Spinal cord (tissue), 9 donors: ENCODE measurements at regions not wholly inside any gene's neighbourhood (a gene's known extent, or its start where the extent isn't known, plus 50 kb on each side); places are given as distances from the start of the nearest gene placed in this dataset.
A peak's percentile ranks its signal among the peaks of the same experiment; 100 is the strongest.

Experiments
- DNase-seq, 6 donors: peaks; one replicate each; pipeline versions ENCODE4 v3.0.0 to v3.0.0-alpha.2; 2013 to 2015; ENCODE audit warnings: low spot score in 6 of 6, low read depth in 4 of 6
- H3K27ac ChIP-seq: one replicate; pipeline ENCODE4 v1.5.1; 2013; ENCODE audit warnings: low read depth, low read length, control low read depth
- H3K27me3 ChIP-seq: one replicate; pipeline ENCODE4 v1.6.1; 2013; ENCODE audit warnings: low read length; ENCODE audit not compliant: control insufficient read depth, insufficient read depth
- H3K36me3 ChIP-seq: one replicate; pipeline ENCODE4 v1.6.1; 2013; ENCODE audit warnings: low read length; ENCODE audit not compliant: control insufficient read depth, insufficient read depth
- H3K4me1 ChIP-seq: one replicate; pipeline ENCODE4 v1.6.1; 2013; ENCODE audit warnings: low read length; ENCODE audit not compliant: control insufficient read depth, insufficient read depth
- H3K4me3 ChIP-seq: one replicate; pipeline ENCODE4 v1.5.1; 2013; ENCODE audit warnings: low read depth, low read length, control low read depth
- H3K9me3 ChIP-seq: one replicate; pipeline ENCODE4 v1.6.1; 2013; ENCODE audit warnings: low read length; ENCODE audit not compliant: control insufficient read depth, insufficient read depth
- WGBS: methylation state at CpG from one replicate; pipeline ENCODE4 v1.1.5; 2013; ENCODE audit warnings: missing lambda C conversion rate; ENCODE audit not compliant: insufficient coverage; 5-methylcytosine and 5-hydroxymethylcytosine counted together
- donor health status: healthy.

GRCh38 chrX:136975684-136976470 is 57.9 kb downstream of the GPR101 start:
- H3K4me1 ChIP-seq, result no peaks in the 10 kb centered on the region
- WGBS, result 86% methylated on average over 1 of the region's 3 CpGs
- H3K36me3 ChIP-seq, result no peaks in the 10 kb centered on the region
- no peak for DNase-seq
- no peaks in the 10 kb centered on the region for H3K27me3 ChIP-seq
- no peak overlapping the region for H3K27ac ChIP-seq
- H3K4me3 ChIP-seq, result no peak overlapping the region
- peaks cover 1% of the 10 kb centered on the region for H3K9me3 ChIP-seq

GRCh38 chrX:136967966-136968365 is 65.8 kb downstream of the GPR101 start:
- Histone ChIP-seq H3K9me3 (no peaks in the 10 kb centered on the region), H3K36me3 (no peaks in the 10 kb centered on the region), H3K4me1 (no peaks in the 10 kb centered on the region), H3K4me3 (no peak overlapping the region), H3K27me3 (no peaks in the 10 kb centered on the region), H3K27ac (no peak overlapping the region)
- DNase-seq, result no peak
- WGBS, result no CpG with 5 or more reads among the region's 4 CpGs

GRCh38 chrX:136963973-136964372 is 69.8 kb downstream of the GPR101 start:
- Histone ChIP-seq H3K36me3 (no peaks in the 10 kb centered on the region), H3K9me3 (no peaks in the 10 kb centered on the region), H3K4me3 (no peak overlapping the region), H3K27me3 (no peaks in the 10 kb centered on the region), H3K4me1 (no peaks in the 10 kb centered on the region), H3K27ac (no peak overlapping the region)
- whole genome bisulfite sequencing, result no CpG with 5 or more reads among the region's 4 CpGs
- no peak for DNase-seq

GRCh38 chrX:136961594-136962135 is 72.1 kb downstream of the GPR101 start:
- Histone ChIP-seq H3K4me3 (no peak overlapping the region), H3K9me3 (no peaks in the 10 kb centered on the region), H3K4me1 (no peaks in the 10 kb centered on the region), H3K27ac (no peak overlapping the region), H3K27me3 (no peaks in the 10 kb centered on the region), H3K36me3 (no peaks in the 10 kb centered on the region)
- DNase-seq, result no peak
- WGBS, result 60% methylated on average over 1 of the region's 4 CpGs

- no peaks in the 10 kb centered on the region for H3K27me3 ChIP-seq
- no peaks in the 10 kb centered on the region for H3K4me1 ChIP-seq
- no peak overlapping the region for H3K27ac ChIP-seq
- H3K36me3 ChIP-seq, result no peaks in the 10 kb centered on the region
- no CpG with 5 or more reads among the region's 4 CpGs for WGBS
- H3K4me3 ChIP-seq, result no peak overlapping the region
- H3K9me3 ChIP-seq, result no peaks in the 10 kb centered on the region
- peak in 2 of 6 donors; percentile 39 to 67 for DNase-seq
These were observed 74.4 kb upstream of the RBMX start for GRCh38 chrX:136954930-136955329.

- Histone ChIP-seq H3K4me3 (no peak overlapping the region), H3K36me3 (no peaks in the 10 kb centered on the region), H3K4me1 (no peaks in the 10 kb centered on the region), H3K27me3 (no peaks in the 10 kb centered on the region), H3K9me3 (no peaks in the 10 kb centered on the region), H3K27ac (no peak overlapping the region)
- WGBS, result 62% methylated on average over 22 of the region's 26 CpGs
- peak in 5 of 6 donors; percentile 30 to 85 (median 42) for DNase-seq
These were observed 73.6 kb upstream of the RBMX start for GRCh38 chrX:136953867-136954787.

- peak in 2 of 6 donors; percentile 35 to 76 for DNase-seq
- Histone ChIP-seq H3K4me1 (no peaks in the 10 kb centered on the region), H3K27ac (no peak overlapping the region), H3K36me3 (no peaks in the 10 kb centered on the region), H3K27me3 (no peaks in the 10 kb centered on the region), H3K4me3 (no peak overlapping the region), H3K9me3 (no peaks in the 10 kb centered on the region)
- WGBS, result 63% methylated on average over 4 of the region's 4 CpGs
These were observed 69.7 kb upstream of the RBMX start for GRCh38 chrX:136950211-136950610.

GRCh38 chrX:136941396-136942337 is 61.1 kb upstream of the RBMX start:
- H3K27me3 ChIP-seq, result no peaks in the 10 kb centered on the region
- WGBS, result 88% methylated on average over 5 of the region's 9 CpGs
- H3K27ac ChIP-seq, result no peak overlapping the region
- no peak for DNase-seq
- H3K36me3 ChIP-seq, result no peaks in the 10 kb centered on the region
- H3K4me3 ChIP-seq, result no peak overlapping the region
- H3K9me3 ChIP-seq, result no peaks in the 10 kb centered on the region
- no peaks in the 10 kb centered on the region for H3K4me1 ChIP-seq

- H3K36me3 ChIP-seq, result no peaks in the 10 kb centered on the region
- no peaks in the 10 kb centered on the region for H3K9me3 ChIP-seq
- WGBS, result no CpG with 5 or more reads among the region's 2 CpGs
- H3K4me3 ChIP-seq, result no peak overlapping the region
- H3K27ac ChIP-seq, result no peak overlapping the region
- no peaks in the 10 kb centered on the region for H3K4me1 ChIP-seq
- no peaks in the 10 kb centered on the region for H3K27me3 ChIP-seq
- no peak for DNase-seq
These were observed 55.6 kb upstream of the RBMX start for GRCh38 chrX:136936183-136936549.
